Panc1 (cell line): ENCODE measurements at regions not wholly inside any gene's neighbourhood (a gene's known extent, or its start where the extent isn't known, plus 50 kb on each side); places are given as distances from the start of the nearest gene placed in this dataset.

Source experiments
- POLR2AphosphoS5 ChIP-seq: IDR thresholded peaks from 2 replicates; pipeline ENCODE4 v1.6.1; 2012; ENCODE audit warnings: mild to moderate bottlenecking, low read depth, low read length, moderate library complexity
- REST ChIP-seq, 2 experiments: IDR thresholded peaks; 2 replicates each; pipeline ENCODE4 v1.6.1; 2011 to 2012; ENCODE audit warnings: low read depth in 2 of 2, control low read depth in 1 of 2, low read length in 1 of 2, mild to moderate bottlenecking in 1 of 2, moderate library complexity in 1 of 2; ENCODE audit not compliant: insufficient read depth in 1 of 2
- SIN3A ChIP-seq: IDR thresholded peaks from 2 replicates; pipeline ENCODE4 v1.6.1; 2012; ENCODE audit warnings: low read depth, mild to moderate bottlenecking, low read length, moderate library complexity, borderline replicate concordance; ENCODE audit not compliant: insufficient read depth
- TF ChIP-seq, protein P1 (sequence below): fragments of 450-650 bp; IDR thresholded peaks from 2 replicates; pipeline ENCODE4 v1.5.1; 2017; ENCODE audit warnings: mild to moderate bottlenecking

GRCh38 chr3:120503727-120504616 is 53.2 kb upstream of the FSTL1 start:
- TF ChIP-seq, protein P1, sequence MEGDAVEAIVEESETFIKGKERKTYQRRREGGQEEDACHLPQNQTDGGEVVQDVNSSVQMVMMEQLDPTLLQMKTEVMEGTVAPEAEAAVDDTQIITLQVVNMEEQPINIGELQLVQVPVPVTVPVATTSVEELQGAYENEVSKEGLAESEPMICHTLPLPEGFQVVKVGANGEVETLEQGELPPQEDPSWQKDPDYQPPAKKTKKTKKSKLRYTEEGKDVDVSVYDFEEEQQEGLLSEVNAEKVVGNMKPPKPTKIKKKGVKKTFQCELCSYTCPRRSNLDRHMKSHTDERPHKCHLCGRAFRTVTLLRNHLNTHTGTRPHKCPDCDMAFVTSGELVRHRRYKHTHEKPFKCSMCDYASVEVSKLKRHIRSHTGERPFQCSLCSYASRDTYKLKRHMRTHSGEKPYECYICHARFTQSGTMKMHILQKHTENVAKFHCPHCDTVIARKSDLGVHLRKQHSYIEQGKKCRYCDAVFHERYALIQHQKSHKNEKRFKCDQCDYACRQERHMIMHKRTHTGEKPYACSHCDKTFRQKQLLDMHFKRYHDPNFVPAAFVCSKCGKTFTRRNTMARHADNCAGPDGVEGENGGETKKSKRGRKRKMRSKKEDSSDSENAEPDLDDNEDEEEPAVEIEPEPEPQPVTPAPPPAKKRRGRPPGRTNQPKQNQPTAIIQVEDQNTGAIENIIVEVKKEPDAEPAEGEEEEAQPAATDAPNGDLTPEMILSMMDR = no peak
- TF ChIP-seq POLR2AphosphoS5 (no peak), REST (IDR thresholded peaks at IDR 0.05; ENCODE audit: insufficient read depth in 1 of 2, low read depth in 2 of 2, low read length in 1 of 2) (no peak), SIN3A (no peak)
